GM10266 (cell line): ENCODE measurements at regions not wholly inside any gene's neighbourhood (a gene's known extent, or its start where the extent isn't known, plus 50 kb on each side); places are given as distances from the start of the nearest gene placed in this dataset.

Experiments used
- DNase-seq: peaks from one replicate; pipeline ENCODE4 v3.0.0; 2012; ENCODE audit errors: extremely low spot score
- CTCF ChIP-seq: IDR thresholded peaks from 2 replicates; pipeline ENCODE4 v1.5.1; 2012; ENCODE audit warnings: mild to moderate bottlenecking, low read depth; ENCODE audit not compliant: control insufficient read depth, insufficient read depth; ENCODE audit errors: missing control alignments

GRCh38 chr10:21437770-21438382 is 87.6 kb downstream of the SKIDA1 start:
- no peak for TF ChIP-seq CTCF
- no peak for DNase-seq

- DNase-seq = no peak
Measured at GRCh38 chr10:21432266-21432665, 93.2 kb downstream of the SKIDA1 start.

GRCh38 chr10:21431799-21432198 is 93.7 kb downstream of the SKIDA1 start:
- DNase-seq = no peak
- TF ChIP-seq CTCF = no peak

More at GRCh38 chr10:21432266-21432665, 93.2 kb downstream of the SKIDA1 start:
- no peak for TF ChIP-seq CTCF

GRCh38 chr10:21427804-21428481 is 97.5 kb downstream of the SKIDA1 start:
- TF ChIP-seq CTCF = no peak
- DNase-seq = no peak

- TF ChIP-seq CTCF = no peak
- no peak for DNase-seq
Measured at GRCh38 chr10:21424459-21424861, 101.0 kb downstream of the SKIDA1 start.

- TF ChIP-seq CTCF = no peak
Measured at GRCh38 chr10:21423850-21424249, 101.6 kb downstream of the SKIDA1 start.

GRCh38 chr10:21423338-21423737 is 102.1 kb downstream of the SKIDA1 start:
- no peak for TF ChIP-seq CTCF
- no peak for DNase-seq

More at GRCh38 chr10:21423850-21424249, 101.6 kb downstream of the SKIDA1 start:
- DNase-seq = no peak
